ENCODE measurements at regions not wholly inside any gene's neighbourhood (a gene's known extent, or its start where the extent isn't known, plus 50 kb on each side); places are given as distances from the start of the nearest gene placed in this dataset.

- TF ChIP-seq RAD21 (IDR thresholded peaks at IDR 0.05; ENCODE audit: low read length) (no peak), REST (IDR thresholded peaks at IDR 0.05; ENCODE audit: low read depth, low read length) (no peak), RXRA (IDR thresholded peaks at IDR 0.05; ENCODE audit: borderline replicate concordance, low read depth) (no peak), IRF3 (IDR thresholded peaks at IDR 0.05; ENCODE audit: low read depth, low read length) (no peak), YY1 (IDR thresholded peaks at IDR 0.05; ENCODE audit: low read depth) (no peak), SIN3A (IDR thresholded peaks at IDR 0.05; ENCODE audit: borderline replicate concordance, low read depth, low read length) (no peak), NFIC (IDR thresholded peaks at IDR 0.05; ENCODE audit: borderline replicate concordance) (no peak), TEAD4 (IDR thresholded peaks at IDR 0.05; ENCODE audit: borderline replicate concordance, insufficient read depth) (no peak), FOXJ3 (CRISPR knock-in tag; IDR thresholded peaks at IDR 0.05) (no peak), CTCF (IDR thresholded peaks at IDR 0.05) (no peak), USF2 (IDR thresholded peaks at IDR 0.05; ENCODE audit: borderline replicate concordance, low read depth, low read length) (no peak), CHD2 (IDR thresholded peaks at IDR 0.05; ENCODE audit: low read length, partially characterized antibody) (no peak), FOXM1 (IDR thresholded peaks at IDR 0.05; ENCODE audit: low read depth) (no peak), SMC3 (IDR thresholded peaks at IDR 0.05; ENCODE audit: low read depth, low read length) (no peak), USF1 (IDR thresholded peaks at IDR 0.05; ENCODE audit: borderline replicate concordance, low read depth) (no peak)
- Histone ChIP-seq H2AFZ (ENCODE audit: low read depth) (no peak overlapping the region), H3K4me1 (ENCODE audit: control insufficient read depth in 1 of 2, insufficient read depth in 2 of 2, low read depth in 1 of 2, low read length in 1 of 2) (no peaks in the 10 kb centered on the region), H3K9me3 (no peaks in the 10 kb centered on the region), H3K9me2 (no peaks in the 10 kb centered on the region), H4K20me1 (ENCODE audit: insufficient read depth) (no peaks in the 10 kb centered on the region), H3K4me3 (ENCODE audit: low read depth in 2 of 2, low read length in 1 of 2) (no peak overlapping the region), H3K27me3 (ENCODE audit: insufficient read depth) (no peaks in the 10 kb centered on the region), H3K27ac (ENCODE audit: low read depth in 2 of 2, low read length in 1 of 2) (no peak overlapping the region), H3F3A (replicated peaks; ENCODE audit: insufficient read depth) (no peaks in the 10 kb centered on the region), H3K4me2 (no peak overlapping the region), H3K36me3 (replicated peaks in 1 of 2; ENCODE audit: control insufficient read depth in 1 of 2, insufficient read depth in 2 of 2, low read length in 1 of 2) (no peaks in the 10 kb centered on the region), H3K79me2 (ENCODE audit: insufficient read depth) (no peaks in the 10 kb centered on the region), H3K9ac (no peak overlapping the region)
- ChIA-PET POLR2A (no interaction called here), CTCF (no interaction called here)
- no peak for DNase-seq
- WGBS (ENCODE audit: low lambda C conversion rate) = 37% methylated on average over 3 of the region's 3 CpGs
These were observed 266.1 kb upstream of the NR2F2 start for GRCh38 chr15:96064351-96064756.
